ENCODE measurements at regions not wholly inside any gene's neighbourhood (a gene's known extent, or its start where the extent isn't known, plus 50 kb on each side); places are given as distances from the start of the nearest gene placed in this dataset.

- H3K27ac ChIP-seq, result no peak overlapping the region
- no peak for TF ChIP-seq CTCF (conservative IDR thresholded peaks at IDR 0.05)
- TF ChIP-seq ZFX (IDR thresholded peaks at IDR 0.05), result no peak
Measured at GRCh38 chr4:152115794-152116193, 355.0 kb upstream of the GATB start.

DNA sequence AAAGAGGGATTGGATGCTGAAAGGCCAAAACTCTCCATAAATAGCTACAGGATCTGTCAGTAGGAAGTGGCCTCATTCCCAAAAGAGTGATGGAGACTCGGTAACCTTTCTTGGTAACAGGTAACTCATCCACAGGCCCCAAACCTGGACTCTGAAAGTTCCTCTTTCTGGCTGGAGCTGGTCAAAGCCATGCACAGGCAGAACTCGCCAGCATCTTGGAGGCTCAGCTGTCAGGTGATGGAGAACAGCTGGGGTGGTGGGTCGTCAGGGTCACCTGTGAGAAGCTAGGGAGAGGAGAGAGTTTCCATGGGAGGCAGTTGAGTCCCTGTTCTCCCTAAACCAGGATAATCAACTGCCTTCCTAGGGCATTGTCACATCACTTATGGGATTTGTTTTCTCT lies 354.3 kb upstream of the GATB start:
- TF ChIP-seq CTCF (conservative IDR thresholded peaks at IDR 0.05), result no peak
- no peak for TF ChIP-seq ZFX (IDR thresholded peaks at IDR 0.05)
- H3K27ac ChIP-seq, result no peak overlapping the region

- TF ChIP-seq ZFX (IDR thresholded peaks at IDR 0.05), result no peak
- no peak for TF ChIP-seq CTCF (conservative IDR thresholded peaks at IDR 0.05)
- H3K27ac ChIP-seq, result no peak overlapping the region
Measured at GRCh38 chr4:152114562-152114961, 353.8 kb upstream of the GATB start.

DNA sequence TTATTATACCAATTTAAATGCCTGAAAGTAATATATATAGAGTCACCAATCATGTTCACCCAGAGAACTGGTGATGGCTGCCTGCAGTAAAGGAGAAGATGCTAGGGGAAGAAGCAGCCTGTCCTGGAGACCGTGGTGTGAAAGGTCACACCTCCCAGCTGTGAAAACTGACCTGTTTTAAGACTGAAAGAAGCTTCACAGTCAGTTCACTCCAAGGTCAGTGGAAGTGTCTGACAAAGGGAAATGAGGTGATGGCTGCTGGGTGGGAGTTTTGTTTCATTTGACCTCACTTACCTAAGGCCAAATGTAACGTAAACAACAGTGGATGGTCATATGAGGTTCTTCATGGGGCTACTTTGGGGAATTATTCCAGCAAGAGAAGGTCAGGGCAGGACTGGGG lies 352.1 kb upstream of the GATB start:
- TF ChIP-seq CTCF (conservative IDR thresholded peaks at IDR 0.05) (no peak), ZFX (IDR thresholded peaks at IDR 0.05) (no peak)
- H3K27ac ChIP-seq, result no peak overlapping the region

DNA sequence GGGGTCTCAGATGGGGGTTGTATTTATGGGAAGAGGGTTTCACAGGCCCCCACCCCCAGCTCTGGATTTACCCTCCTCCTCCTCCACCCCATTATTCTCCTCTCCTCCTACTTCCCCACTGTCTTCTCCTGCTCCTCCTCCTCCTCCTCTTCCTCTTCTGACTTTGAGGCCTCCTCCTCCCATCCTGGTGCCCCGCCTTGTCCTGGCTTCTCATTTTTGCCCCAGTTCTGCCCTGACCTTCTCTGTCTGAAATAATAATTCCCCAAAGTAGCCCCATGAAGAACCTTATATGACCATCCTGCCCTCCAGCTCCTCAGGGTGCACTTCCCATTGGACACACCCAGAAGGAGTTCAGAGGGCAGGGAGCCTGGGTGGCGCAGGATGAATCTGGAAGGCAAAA lies 351.4 kb upstream of the GATB start:
- TF ChIP-seq CTCF (conservative IDR thresholded peaks at IDR 0.05), result no peak
- TF ChIP-seq ZFX (IDR thresholded peaks at IDR 0.05), result no peak
- H3K27ac ChIP-seq, result no peak overlapping the region

GRCh38 chr4:152110780-152111179 lies 350.0 kb upstream of the GATB start:
- no peak overlapping the region for H3K27ac ChIP-seq
- TF ChIP-seq CTCF (conservative IDR thresholded peaks at IDR 0.05) (no peak), ZFX (IDR thresholded peaks at IDR 0.05) (no peak)

DNA sequence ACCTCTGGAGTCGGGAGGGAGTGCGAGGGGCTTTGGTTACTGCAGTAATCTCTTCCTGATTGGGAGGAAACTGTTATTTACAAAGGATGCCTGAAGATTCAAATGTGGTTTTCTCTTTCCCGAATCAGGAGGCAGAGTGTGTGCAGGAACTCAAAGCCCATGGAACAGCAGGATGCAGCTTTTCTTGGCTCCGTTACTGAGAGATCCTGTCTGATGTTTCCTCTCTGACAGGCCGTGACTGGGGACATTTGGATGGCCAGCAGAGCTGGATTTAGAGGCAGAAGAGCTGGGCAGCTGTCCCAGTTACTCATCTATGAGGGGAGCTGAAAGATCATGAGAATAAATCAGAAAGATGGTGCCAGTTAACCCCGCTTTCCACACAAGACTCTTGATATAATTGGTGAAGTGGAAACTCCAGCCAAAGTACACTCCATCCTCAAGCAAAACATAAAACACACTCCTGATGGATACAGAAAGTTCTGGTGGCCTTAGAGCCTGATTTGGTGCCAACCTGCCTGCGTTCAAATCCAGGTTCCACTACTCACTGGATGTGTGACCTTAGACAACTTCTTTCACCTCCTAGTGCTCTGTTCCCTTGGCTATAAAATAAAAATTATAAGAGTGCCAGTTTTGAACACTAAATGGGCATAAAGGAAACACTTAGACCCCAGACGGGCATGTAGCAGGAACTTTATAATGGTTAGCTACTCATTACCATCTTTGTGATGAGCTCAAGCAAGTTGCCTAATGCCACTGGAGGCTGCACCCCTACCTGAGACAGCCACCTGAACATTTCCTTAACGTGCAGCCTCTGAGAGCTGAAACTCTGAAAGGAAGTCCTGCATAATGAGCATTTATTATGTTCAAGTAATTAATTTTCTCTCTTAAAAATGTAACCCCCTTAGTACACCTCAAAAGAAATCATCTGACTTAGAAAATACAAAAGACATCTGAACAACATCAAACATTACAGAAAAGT lies 349.0 kb upstream of the GATB start:
- no peak for TF ChIP-seq ZFX (IDR thresholded peaks at IDR 0.05)
- no peak for TF ChIP-seq CTCF (conservative IDR thresholded peaks at IDR 0.05)
- H3K27ac ChIP-seq, result no peak overlapping the region
